Stimulated activated CD8-positive, alpha-beta memory T cell treated with anti-CD3 and anti-CD28 coated beads, Interleukin-12 subunit alpha, Interleukin-12 subunit beta, amount 100 ng/mL, for 4 hours (primary cell): ENCODE measurements at regions not wholly inside any gene's neighbourhood (a gene's known extent, or its start where the extent isn't known, plus 50 kb on each side); places are given as distances from the start of the nearest gene placed in this dataset.
"Not testable (repeated sequence)": the region's sequence is repeated elsewhere in the genome, so short reads cannot be mapped to it uniquely, and the experiment has no call there.

Experiments used
- DNase-seq: peaks from one replicate; pipeline ENCODE4 v3.0.0-alpha.2; 2020; ENCODE audit warnings: low read depth

DNA sequence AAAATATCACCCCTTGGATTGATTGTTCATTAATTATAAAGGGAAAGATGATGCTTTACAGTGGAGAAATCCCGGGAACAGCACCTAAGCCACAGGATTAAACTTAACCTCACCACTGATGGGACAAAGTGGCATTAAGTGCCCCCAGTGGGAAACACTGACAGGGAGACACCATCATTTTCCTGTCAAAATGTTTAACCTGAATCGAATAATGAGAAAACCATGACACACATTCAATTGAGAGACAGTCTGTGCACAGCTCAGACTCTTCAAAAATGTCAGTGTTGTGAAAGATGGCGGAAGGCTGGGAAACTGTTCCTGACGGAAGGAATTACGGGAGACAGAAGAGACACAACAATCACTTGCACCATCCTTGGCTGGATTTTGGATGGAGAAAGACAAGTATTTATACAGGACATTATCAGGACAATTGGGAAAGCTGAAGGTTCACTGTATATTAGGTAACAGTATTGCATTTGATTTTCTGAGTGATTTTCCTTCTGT is 111.8 kb upstream of the ASB18 start:
- no peak for DNase-seq

GRCh38 chr2:236376566-236377244 is 112.5 kb upstream of the ASB18 start:
- DNase-seq = no peak

DNA sequence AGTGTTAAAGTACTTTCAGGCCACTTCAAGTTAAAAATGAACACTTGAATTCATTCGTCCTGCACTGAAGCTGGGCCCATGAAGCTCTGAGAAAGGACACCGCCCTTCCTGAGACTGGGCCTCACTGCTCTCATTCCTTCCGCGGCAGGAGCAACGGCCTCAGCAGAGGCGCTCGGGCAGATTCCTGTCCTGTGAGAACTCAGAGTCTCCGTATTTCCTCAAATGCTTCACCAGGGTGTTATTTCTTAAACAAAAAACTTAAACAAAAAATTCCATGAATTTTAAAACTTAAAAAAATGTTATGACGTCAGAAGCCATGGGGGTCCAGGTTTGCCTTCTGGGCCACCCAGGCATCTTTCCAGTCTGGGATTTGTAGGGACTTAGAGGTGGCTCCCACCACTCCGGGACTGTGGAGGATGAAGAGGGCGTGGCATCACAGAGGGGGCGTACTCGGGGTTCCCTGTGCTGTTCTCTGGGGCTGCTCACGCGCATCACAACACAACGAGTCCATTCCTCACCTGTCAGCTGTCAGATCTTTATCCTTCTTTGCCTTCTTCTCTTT is 115.9 kb upstream of the ASB18 start:
- DNase-seq = no peak

GRCh38 chr2:236381253-236381652 is 117.0 kb upstream of the ASB18 start:
- not testable (repeated sequence) for DNase-seq

GRCh38 chr2:236389284-236390216 is 125.3 kb upstream of the ASB18 start:
- not testable (repeated sequence) for DNase-seq

- DNase-seq = no peak
These were observed 128.9 kb upstream of the ASB18 start for GRCh38 chr2:236393101-236393500.

GRCh38 chr2:236393581-236393980 is 129.4 kb upstream of the ASB18 start:
- no peak for DNase-seq

GRCh38 chr2:236394571-236394970 is 130.4 kb upstream of the ASB18 start:
- DNase-seq = no peak

DNA sequence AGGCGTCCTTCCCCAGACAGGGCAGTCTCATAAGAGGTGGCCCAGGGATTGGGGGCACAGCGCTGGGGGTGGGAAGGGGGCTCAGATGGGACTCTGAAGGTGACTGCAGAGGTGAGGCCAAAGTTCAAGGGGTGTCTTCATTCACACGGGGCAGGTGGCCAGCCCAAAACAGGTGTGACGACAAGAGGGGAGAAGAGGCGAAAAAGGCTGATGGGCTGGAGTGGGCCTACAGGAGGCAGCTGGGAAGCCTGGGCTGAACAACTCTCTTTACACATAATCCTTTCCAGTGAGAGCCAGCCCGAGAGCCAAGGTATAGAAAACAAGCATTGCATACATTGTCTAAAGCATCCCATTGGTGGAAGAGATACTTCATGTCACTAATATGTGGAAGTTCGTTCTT is 130.9 kb upstream of the ASB18 start:
- no peak for DNase-seq

GRCh38 chr2:236396818-236397350 is 132.7 kb upstream of the ASB18 start:
- no peak for DNase-seq

DNA sequence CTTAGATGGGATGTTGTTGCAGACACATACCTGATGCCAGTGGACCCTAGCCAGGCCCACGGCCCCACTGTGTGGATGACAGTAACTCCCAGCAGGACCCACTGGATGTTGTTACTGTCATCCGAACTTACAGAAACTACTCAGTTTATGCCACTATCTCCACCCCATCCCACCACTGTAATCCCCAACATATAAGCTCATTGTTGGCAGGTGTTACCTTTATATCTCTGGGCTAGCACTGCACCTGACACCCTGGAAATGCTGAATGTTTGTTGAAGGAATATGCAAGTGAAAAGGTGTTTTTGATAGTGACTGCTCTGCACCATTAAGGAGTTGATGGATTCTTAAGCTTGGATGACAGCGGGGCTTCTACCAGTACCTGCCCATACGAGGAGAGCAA is 133.5 kb upstream of the ASB18 start:
- DNase-seq = no peak

- DNase-seq = no peak
These were observed 135.2 kb upstream of the ASB18 start for GRCh38 chr2:236399409-236399808.

DNA sequence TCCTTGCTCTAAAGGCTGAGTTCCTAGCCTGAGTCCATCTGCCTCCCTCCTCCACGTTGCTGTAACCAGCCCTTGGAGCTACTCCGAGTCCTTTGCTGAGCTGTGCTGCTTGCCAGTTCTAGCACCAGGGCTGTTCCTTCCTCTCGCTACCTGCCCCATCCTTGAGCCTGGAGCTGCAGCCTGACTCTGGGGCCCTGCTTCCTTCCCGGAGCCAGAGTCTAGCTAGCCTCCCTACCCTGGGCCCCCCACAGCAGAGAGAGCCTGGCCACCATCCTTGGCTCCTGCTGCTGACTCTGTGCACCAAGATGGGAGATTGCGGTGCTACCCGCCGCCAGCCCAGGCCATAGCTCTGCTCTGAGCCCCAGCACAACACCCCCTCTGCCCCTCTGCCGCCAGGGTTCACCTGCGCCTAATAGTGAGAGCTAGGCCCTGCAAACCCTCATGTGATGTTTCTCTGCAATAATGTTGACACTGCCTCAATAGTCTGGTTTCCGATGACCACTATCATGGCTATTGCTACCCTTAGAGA is 135.9 kb upstream of the ASB18 start:
- DNase-seq = no peak

GRCh38 chr2:236400594-236401360 is 136.6 kb upstream of the ASB18 start:
- DNase-seq = no peak

GRCh38 chr2:236402033-236402790 is 138.0 kb upstream of the ASB18 start:
- no peak for DNase-seq

GRCh38 chr2:236403125-236403524 is 138.9 kb upstream of the ASB18 start:
- no peak for DNase-seq

DNA sequence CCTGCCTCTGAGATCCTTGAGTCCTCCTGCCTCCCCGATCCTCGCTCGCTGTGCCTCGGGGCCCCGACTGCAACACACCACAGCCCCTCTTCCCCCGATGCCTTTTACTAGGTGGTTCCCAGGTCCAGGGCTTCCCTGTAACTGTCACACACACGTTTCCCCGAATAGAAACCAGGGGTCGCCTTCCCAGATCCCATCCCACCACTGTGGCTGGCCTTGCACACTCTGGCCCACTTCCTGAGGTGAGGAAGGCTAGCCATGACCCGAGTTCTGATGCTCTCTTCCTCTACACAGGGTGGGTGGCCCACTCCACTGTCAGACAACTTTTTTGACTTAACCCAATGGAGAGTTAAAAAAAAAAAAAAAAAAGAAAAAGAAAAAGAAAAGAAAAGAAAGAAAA is 139.6 kb upstream of the ASB18 start:
- DNase-seq = no peak

DNA sequence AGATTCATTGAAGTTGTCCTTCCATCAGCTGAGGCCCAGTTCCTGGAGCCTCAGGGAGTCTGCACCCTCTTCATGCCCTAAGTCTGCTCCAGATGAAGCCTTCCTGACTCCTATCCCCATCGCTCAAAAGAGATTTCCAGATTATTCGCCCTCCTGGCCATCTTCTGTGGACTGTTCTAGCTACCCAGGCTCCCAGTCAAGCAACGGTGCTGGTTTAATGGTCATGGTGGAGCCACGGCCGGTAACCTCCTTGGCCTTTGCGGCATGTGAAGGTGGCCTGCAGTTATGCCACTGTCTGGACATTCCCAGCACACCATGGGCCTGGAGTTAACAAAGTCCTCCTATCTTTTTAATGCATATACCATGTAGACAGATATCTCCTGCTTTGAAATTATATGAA is 140.1 kb upstream of the ASB18 start:
- DNase-seq = no peak

DNA sequence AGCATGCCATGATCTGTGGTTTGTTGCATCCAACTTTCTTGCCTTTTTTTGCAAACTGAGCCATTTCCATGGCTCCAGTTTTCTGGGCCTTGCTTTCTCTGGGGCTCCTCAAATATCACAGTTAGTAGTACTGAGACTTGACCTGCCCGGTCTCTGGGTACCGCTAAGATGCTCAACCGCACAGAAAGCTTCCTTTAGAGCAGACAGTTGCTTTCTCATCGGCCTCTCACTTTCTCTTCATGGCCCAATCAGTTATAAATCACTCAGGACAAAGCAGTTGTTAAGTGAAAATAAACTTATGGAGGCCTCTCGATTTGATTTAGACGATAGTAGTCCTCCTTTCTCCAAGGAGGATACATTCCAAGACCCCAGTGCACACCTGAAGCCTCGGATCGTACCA is 141.2 kb upstream of the ASB18 start:
- DNase-seq = no peak

DNA sequence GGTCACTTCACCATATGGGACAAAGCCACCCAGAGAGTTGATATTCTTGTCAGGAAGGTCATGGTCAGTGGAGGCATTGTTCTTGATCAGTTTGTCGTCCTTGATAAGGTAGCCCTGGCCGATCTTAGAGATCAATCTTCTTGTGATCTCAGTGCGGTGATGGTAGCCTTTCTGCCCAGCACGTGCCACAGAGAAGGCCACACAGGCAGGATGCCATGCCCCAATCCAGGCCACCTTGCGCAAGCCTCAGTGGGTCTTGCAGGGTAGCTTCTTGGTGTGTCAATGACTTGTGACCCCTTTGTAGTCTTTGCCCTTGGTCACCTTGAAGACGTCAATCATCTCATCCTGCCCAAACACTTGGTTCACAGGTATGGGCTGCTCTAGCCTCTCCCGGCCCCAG is 143.9 kb upstream of the ASB18 start:
- no peak for DNase-seq

DNA sequence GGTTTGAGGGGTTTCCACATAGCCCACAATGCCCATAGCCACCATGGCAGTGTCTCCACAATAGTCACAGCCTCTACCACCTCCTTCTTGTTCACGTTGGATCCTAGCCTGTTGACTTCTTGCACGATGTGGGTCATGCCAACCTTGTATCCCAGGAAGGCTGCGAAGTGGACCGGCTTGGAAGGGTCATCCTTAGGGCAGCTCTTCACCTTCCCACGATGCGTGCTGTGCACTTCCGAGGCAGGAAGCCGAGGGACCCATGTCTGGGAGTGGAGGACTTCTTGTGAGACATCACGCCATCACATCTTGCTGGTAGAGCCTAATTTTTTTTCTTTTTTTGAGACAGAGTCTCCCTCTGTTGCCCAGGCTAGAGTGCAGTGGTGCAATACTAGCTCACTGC is 144.6 kb upstream of the ASB18 start:
- no peak for DNase-seq
